ENCODE measurements at regions not wholly inside any gene's neighbourhood (a gene's known extent, or its start where the extent isn't known, plus 50 kb on each side); places are given as distances from the start of the nearest gene placed in this dataset.

DNA sequence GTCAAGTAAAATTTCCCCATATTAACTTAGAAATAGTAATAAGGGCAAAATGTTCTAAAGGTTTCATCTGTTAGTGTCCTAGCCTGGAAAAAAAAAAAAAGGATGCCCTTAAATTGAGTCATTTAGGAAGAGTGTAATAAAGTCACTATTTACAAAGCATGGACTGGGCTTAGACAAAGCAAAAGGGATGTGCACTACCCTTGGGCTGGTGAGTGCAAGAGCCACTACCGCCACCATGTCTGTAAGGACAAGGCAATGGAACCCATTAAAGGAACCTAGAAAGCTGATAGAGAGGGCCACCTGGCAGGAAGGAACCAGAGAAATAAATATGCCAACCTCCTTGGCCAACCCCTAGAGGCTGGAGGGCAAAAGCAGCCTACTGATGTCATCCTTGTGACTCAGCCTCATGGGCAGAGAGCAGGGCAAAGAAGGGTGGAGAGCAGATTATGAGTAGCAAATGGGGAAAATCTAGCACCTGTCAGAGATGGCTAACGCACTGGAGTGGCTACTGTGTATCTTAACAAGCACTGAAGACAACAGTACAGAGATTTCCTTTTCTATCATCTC is 59.5 kb upstream of the FUT8 start:
- no peak for DNase-seq (ENCODE audit: low read depth in 2 of 2)

- DNase-seq (ENCODE audit: low read depth in 2 of 2): no peak
Observed at GRCh38 chr14:65354131-65354530, 58.4 kb upstream of the FUT8 start.

GRCh38 chr14:65354715-65355114 is 57.8 kb upstream of the FUT8 start:
- DNase-seq (ENCODE audit: low read depth in 2 of 2): no peak

GRCh38 chr14:65356327-65356836 is 56.1 kb upstream of the FUT8 start:
- DNase-seq (ENCODE audit: low read depth in 2 of 2): peak; percentile 6 to 50

GRCh38 chr14:65357113-65357512 is 55.4 kb upstream of the FUT8 start:
- DNase-seq (ENCODE audit: low read depth in 2 of 2): no peak

DNA sequence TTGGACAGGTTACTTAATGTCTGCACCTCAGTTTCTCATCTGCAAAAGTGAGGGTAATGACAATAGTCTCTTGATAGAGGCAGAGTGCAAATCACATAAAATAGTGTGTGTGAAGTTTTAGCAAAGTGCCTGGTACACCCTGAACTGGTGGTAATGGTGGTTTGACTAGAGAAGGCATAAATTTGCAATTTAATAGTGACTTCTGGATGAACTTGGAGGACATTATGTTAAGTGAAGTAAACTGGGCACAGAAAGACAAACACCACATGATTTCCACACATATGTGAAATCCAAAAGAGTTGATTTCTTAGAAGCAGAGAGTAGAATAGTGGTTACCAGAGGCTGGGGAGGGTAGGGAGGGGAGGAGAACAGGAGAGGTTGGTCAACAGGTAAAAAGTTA is 54.8 kb upstream of the FUT8 start:
- no peak for DNase-seq (ENCODE audit: low read depth in 2 of 2)

- no peak for DNase-seq (ENCODE audit: low read depth in 2 of 2)
Observed at GRCh38 chr14:65359503-65359902, 53.0 kb upstream of the FUT8 start.

DNA sequence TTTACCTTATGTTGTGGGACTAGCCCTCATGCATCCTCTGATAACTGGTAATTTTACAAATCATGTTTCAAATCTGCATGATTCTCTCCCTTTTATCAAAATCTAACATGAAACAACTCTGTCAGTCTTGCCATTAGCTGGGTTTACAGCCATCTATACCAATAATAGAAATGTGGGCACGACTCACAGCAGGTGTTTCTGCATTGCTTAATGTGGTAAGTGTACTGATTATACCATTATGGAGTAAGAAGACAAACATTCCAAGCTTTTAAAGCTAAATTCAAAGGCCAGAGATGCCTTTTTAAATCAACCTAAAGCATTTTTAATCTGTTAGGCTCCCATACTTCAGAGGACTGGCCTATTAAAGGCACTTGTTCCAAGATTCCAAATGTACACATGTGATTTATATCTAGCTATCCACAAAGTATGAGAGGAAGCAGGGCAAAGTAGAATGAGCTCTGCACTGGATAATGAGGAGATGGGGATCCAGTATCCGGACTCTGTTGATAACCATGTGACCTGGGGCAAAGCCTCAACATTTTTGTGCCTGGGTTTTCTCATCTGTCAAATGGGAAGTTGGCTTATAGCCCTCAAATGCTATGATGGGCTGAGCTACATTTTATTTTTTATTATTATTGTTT is 52.3 kb upstream of the FUT8 start:
- no peak for DNase-seq (ENCODE audit: low read depth in 2 of 2)

DNA sequence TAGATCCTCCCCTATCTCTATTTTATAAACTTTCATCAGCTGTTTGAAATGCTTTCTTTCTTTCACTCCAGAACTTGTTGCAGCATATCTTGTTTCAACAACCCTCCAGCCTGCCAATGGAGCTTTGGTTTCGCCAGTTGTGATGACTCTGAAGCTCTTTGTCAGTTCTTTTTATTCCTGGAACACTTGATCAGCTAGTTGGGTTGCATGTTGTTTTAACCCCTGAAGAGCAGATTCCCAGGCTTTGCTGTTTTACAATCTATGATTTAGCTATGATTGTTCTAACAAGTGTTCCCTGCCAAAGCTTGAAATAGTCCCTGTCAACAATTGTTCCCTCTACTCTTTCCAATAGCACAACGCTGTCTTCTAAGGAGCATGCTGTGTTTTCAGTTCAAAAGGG is 50.6 kb upstream of the FUT8 start:
- no peak for DNase-seq (ENCODE audit: low read depth in 2 of 2)
